DMS153 treated with DMSO at 0.1 percent for 48 hours (cell line): ENCODE measurements at regions not wholly inside any gene's neighbourhood (a gene's known extent, or its start where the extent isn't known, plus 50 kb on each side); places are given as distances from the start of the nearest gene placed in this dataset.

Experiments
- DNase-seq: peaks from one replicate; lab custom pipeline; 2025; ENCODE audit not compliant: unreplicated experiment; lab: John Stamatoyannopoulos, UW

GRCh38 chr16:35252356-35252936, 1793.0 kb downstream of the TP53TG3F start:
- DNase-seq = no peak

GRCh38 chr16:35255186-35255803, 1795.9 kb downstream of the TP53TG3F start:
- DNase-seq = no peak

GRCh38 chr16:35255816-35256215, 1796.4 kb downstream of the TP53TG3F start:
- DNase-seq = no peak

- no peak for DNase-seq
These were observed 1799.0 kb downstream of the TP53TG3F start for GRCh38 chr16:35258381-35258780.

GRCh38 chr16:35295856-35296255, 1836.4 kb downstream of the TP53TG3F start:
- no peak for DNase-seq

- no peak for DNase-seq
These were observed 1837.7 kb downstream of the TP53TG3F start for GRCh38 chr16:35296962-35297653.

- DNase-seq = no peak
These were observed 1839.2 kb downstream of the TP53TG3F start for GRCh38 chr16:35298460-35299243.

- DNase-seq = no peak
These were observed 1843.4 kb downstream of the TP53TG3F start for GRCh38 chr16:35302859-35303258.

GRCh38 chr16:35305476-35305875, 1846.1 kb downstream of the TP53TG3F start:
- DNase-seq = no peak

GRCh38 chr16:35306915-35307314, 1847.5 kb downstream of the TP53TG3F start:
- no peak for DNase-seq

GRCh38 chr16:35308674-35309073, 1849.3 kb downstream of the TP53TG3F start:
- DNase-seq = no peak

- DNase-seq = no peak
These were observed 1851.6 kb downstream of the TP53TG3F start for GRCh38 chr16:35310999-35311398.

- no peak for DNase-seq
These were observed 1852.1 kb downstream of the TP53TG3F start for GRCh38 chr16:35311475-35311874.

GRCh38 chr16:35314298-35314697, 1854.9 kb downstream of the TP53TG3F start:
- no peak for DNase-seq

GRCh38 chr16:35319536-35320192, 1860.3 kb downstream of the TP53TG3F start:
- no peak for DNase-seq

- DNase-seq = no peak
These were observed 1866.5 kb downstream of the TP53TG3F start for GRCh38 chr16:35325936-35326335.

- no peak for DNase-seq
These were observed 1879.9 kb downstream of the TP53TG3F start for GRCh38 chr16:35339337-35339736.

GRCh38 chr16:35342012-35342411, 1882.6 kb downstream of the TP53TG3F start:
- no peak for DNase-seq

- DNase-seq = no peak
These were observed 1884.8 kb downstream of the TP53TG3F start for GRCh38 chr16:35344012-35344762.

- no peak for DNase-seq
These were observed 1893.0 kb downstream of the TP53TG3F start for GRCh38 chr16:35352431-35352830.
